GM18907 (cell line): ENCODE measurements at regions not wholly inside any gene's neighbourhood (a gene's known extent, or its start where the extent isn't known, plus 50 kb on each side); places are given as distances from the start of the nearest gene placed in this dataset.

Source experiments
- ATAC-seq: cut with Tn5 transposase; IDR thresholded peaks from one replicate; pipeline ENCODE4 v1.9.1; 2021; ENCODE audit warnings: mild to moderate bottlenecking, moderate library complexity; ENCODE audit not compliant: unreplicated experiment

- ATAC-seq: no peak
Observed at GRCh38 chr1:63034256-63034655, 250.3 kb downstream of the ATG4C start.

DNA sequence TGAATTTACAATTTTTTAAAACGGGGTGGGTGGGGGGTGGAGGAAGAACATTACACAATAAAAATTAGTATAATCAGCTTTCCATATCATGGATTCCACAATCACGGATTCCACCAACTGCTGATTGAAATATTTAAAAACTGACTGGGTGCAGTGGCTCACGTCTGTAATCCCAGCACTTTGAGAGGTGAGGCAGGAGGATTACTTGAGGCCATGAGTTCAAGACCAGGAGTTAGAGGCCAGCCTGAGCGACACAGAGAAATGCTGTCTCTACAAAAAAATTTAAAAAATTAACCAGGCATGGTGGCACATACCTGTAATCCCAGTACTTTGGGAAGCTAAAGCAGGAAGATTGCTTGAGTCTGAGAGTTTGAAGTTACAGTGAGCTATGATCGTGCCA, 254.7 kb downstream of the ATG4C start:
- no peak for ATAC-seq

DNA sequence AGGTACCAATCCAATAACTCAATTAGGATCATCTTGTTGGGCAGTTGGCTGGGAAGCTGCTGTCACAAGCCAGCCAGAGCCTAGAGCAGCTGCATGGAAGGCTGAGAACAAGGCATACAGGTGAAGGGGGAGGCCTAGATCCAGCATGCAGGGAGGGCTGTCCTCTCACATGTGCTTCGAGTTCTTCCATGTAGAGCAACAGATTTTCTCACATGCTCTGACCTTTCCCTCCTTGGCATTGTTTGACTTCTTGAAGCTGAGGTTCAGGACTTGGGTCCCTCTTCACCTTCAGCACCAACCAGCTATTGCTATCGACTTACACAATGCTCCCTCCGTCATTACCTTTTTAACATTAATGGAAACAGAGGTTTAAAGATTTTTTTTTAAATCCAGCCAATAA, 257.7 kb downstream of the ATG4C start:
- ATAC-seq: no peak

- no peak for ATAC-seq
Observed at GRCh38 chr1:63042278-63042677, 258.3 kb downstream of the ATG4C start.

GRCh38 chr1:63046539-63046938, 262.6 kb downstream of the ATG4C start:
- no peak for ATAC-seq

DNA sequence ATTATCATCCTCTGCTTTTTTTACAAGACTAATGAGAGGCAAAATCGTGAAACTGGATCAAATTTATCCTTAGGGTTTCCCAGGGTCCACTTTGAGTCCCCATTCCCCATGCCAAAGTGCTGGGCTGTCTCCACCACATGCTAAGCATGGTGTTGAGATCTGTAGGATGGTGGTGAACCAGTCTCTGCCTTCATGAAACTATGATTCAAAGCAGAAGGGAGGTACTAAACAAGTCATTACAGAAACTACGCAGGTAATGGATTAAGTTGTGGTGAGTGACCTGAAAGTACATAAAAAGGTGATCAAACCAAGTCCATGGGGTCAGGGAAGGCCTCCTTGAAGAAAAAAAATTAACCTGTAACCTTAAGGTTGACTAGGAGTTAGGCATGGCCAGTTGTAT, 265.2 kb downstream of the ATG4C start:
- ATAC-seq: no peak

DNA sequence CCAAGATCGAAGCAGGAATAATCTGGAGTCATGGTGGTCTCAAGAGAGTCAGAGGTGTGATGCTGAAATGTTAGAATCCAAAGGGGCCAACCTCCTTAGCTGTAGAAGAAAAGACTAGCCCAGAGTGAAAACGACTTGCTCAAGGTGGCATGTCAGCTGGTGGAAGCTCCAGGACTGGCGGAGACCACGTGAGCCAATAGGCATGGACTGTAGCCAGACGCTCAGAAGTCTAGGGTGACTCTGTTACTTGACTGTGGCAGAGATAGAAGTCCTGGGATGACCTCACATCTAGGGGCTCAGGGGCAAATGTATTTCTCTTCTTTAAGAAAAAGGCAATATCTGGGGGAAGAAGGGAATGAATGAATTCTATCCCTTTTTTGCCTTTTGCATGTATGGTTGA, 267.4 kb downstream of the ATG4C start:
- no peak for ATAC-seq

DNA sequence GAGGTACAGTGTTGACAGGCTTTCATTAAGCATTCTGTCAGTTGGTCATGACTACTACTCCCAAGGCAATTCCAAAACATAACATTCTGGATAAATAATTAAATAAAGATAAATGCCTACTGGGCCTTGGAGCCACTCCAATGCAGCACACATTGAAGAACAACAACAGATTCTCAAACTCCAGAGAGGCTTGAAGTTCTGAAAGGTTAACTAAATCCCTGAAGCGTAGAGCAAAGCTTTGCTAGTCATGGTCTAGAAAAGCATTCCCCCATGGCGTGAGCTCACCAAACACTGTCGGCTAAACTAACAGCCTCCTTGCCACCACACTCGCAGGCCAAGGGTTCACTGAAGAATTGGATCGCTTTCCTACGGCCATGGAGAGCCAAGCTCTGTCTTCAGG, 268.0 kb downstream of the ATG4C start:
- ATAC-seq: no peak

- ATAC-seq: no peak
Observed at GRCh38 chr1:63054184-63054583, 268.2 kb upstream of the FOXD3 start.

DNA sequence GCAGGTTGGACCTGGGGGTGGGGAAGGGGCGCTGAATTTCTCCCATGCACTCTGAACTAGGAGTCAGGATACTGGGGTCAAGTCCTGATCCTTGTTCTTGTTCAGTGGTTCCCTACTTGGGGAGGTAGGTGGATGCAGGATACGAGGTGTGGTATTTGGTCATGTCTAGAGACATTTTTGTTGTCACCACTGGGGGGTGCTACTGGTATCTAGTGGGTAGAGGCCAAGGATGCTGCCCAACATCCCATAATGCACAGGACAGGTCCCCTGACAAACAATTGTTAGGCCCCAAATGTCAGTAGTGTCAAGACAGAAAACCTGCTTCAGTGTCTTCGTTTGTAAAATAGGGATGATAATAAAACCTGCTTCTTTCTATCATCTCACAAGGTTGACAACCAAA, 259.0 kb upstream of the FOXD3 start:
- no peak for ATAC-seq

- no peak for ATAC-seq
Observed at GRCh38 chr1:63064135-63064534, 258.2 kb upstream of the FOXD3 start.

- no peak for ATAC-seq
Observed at GRCh38 chr1:63068626-63069025, 253.7 kb upstream of the FOXD3 start.

- no peak for ATAC-seq
Observed at GRCh38 chr1:63069214-63069613, 253.2 kb upstream of the FOXD3 start.

DNA sequence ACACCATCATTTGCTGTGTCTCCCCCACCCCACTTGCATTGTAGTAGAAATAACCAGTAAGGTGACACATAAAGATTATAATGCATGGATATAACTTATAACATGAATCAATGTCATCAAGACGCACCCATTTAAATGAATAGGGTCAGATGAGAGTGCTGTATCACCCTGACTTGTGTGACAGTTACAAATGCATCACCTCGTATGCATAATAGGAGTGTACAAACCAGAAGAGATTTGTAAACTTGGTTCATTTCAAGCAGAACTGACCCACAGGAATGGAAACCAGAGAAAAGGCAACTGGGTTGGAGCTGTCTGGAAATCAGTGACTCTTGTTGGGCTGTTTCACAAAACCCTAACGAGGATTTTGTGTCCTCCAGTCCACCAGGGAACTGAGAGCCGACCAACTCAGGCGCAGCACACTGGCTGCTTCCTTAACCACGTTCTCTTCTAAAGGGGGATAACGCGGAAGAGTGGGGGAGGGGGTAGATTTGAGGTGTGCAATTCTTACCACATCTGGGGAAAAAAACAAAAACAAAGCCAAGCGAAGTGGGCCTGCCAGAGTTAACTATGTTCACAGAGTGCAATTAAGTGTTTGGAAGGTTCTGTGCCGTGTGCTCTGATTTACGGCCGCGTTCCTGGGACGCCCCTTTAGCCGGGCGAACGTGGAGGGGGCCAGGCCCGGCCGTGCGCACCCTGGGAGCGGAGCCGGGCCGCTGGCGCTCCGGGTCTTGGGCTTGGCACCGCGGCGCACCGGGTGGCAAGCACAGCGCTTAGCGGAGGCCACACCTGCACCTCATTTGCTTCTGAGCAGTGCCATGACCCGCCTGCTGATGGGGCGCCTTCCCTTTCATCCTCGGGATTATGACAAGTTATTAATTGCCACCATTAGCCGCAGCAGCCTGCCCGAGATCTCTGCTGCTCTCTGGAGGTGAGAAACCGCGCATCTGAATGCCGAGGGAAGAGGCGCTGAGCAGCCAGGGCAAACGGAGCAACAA, 248.8 kb upstream of the FOXD3 start:
- no peak for ATAC-seq

- ATAC-seq: no peak
Observed at GRCh38 chr1:63074321-63074720, 248.0 kb upstream of the FOXD3 start.

DNA sequence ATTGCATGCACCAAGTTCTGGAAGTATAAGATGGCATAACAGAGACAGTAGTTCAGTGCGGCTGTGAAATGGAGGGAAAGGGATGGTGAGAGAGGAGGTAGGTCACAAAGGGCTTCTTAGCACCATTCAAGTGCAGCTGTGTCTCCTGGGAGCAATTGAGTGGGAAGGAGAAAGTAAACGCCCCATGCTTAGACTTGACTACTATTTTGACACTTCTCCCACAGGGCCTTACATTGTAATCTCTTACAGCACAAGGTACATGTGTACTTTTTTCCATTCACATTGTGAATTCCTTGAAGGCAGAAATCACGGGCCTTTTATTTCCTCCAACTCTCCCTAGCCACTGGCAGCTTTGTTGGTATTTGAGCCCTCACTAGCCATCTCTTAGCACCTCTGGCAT, 239.6 kb upstream of the FOXD3 start:
- no peak for ATAC-seq

DNA sequence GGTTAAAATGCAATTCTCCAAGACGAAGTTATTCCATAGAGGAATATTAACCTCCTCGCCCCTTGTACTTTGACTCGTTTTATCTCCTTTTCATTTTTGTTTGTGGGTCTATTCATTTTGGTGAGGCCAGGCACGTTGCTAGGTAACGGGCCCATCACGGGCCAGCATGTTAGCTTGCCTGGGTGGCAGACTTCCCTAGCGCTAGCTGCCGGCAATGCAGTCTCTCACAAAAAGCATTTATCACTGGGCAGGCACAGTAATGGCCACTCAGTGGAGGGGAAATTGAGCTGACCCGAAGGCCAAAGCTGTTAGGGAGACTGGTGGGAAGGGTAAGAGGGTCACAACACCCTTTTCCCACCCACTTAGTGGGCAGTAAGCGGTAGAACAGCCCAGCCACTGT, 234.4 kb upstream of the FOXD3 start:
- ATAC-seq: no peak

DNA sequence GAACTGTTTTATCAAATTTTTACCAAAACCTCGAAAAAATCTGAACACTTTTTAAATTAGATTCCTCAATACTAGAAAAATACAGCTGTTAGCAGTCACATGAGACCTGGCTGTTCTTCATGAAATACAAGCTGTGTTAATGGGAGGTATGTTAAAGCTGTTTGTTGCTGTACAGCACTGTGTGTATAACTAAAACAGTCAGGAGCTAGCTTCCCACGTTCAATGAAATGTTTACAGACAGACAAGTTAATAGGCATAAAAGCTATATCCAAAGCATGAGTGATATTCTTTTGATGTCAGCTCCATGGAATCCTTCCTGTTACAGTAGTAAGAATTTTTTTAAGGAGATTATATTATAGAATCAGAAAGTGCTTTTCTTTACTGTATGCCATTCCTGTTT, 223.2 kb upstream of the FOXD3 start:
- ATAC-seq: no peak

- no peak for ATAC-seq
Observed at GRCh38 chr1:63101336-63101735, 221.0 kb upstream of the FOXD3 start.

DNA sequence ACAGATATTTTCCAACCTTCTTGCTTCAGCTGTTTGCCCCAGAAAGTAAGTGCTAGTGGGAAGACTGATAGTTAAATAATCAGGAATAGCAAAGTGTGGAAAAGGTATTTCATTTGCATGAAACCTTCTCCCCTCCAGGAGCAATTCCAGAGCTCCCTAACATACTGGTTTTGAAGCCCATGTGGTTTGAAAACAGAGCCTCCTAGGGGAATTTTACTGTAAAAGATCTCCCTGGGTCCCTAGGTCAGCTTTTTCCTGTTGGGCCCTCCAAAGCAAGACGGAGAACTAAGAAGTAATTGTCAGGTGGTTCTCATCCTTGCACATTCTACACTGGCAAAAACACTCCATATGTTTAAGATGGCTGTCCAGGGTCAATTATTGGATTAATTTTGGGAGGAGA, 218.7 kb upstream of the FOXD3 start:
- no peak for ATAC-seq

- ATAC-seq: no peak
Observed at GRCh38 chr1:63107066-63107465, 215.3 kb upstream of the FOXD3 start.

DNA sequence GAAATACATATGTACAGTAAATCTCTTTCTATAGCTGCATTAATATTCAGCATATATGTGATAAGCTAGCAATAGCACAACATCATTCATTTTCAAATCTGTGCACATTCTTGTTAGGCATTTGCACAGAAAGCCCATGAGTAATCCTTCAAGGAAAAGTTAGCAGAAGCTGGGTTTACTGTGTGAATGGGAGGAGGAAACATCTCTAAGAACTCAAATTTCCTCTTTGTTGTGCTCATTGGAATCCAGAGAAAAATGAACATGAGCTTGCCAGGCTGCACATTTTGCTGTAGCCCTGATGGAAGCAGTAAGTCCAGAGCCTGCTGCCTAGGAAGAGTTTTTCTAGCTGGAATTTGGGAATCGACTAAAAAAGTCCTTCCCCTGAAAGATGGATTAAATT, 214.2 kb upstream of the FOXD3 start:
- no peak for ATAC-seq
